RWPE1 (cell line): ENCODE measurements at regions not wholly inside any gene's neighbourhood (a gene's known extent, or its start where the extent isn't known, plus 50 kb on each side); places are given as distances from the start of the nearest gene placed in this dataset.
A peak's percentile ranks its signal among the peaks of the same experiment; 100 is the strongest.

Source experiments
- CTCF ChIA-PET: fragments of 350-600 bp; sonication (Branson Sonifier 250); formaldehyde crosslinking; extraction: SDS; loops from one replicate; lab custom pipeline; 2021; lab: Yijun Ruan, JAX
- POLR2A ChIA-PET: fragments of 400-600 bp; formaldehyde crosslinking; extraction: SDS; loops from one replicate; lab custom pipeline; 2020; ENCODE audit warnings: antibody characterized with exemption; ENCODE audit not compliant: low non-redundant PET; lab: Yijun Ruan, JAX
- DNase-seq: peaks from one replicate; pipeline ENCODE4 v3.0.0; 2012; ENCODE audit warnings: low spot score
- H3K27ac ChIP-seq: fragments of 450-650 bp; 2 replicates; pipeline ENCODE4 v1.5.1; 2017
- TF ChIP-seq, protein P1 (sequence below): fragments of 450-650 bp; conservative IDR thresholded peaks from 2 replicates; pipeline ENCODE4 v1.5.1; 2017; ENCODE audit warnings: low read depth, mild to moderate bottlenecking

DNA sequence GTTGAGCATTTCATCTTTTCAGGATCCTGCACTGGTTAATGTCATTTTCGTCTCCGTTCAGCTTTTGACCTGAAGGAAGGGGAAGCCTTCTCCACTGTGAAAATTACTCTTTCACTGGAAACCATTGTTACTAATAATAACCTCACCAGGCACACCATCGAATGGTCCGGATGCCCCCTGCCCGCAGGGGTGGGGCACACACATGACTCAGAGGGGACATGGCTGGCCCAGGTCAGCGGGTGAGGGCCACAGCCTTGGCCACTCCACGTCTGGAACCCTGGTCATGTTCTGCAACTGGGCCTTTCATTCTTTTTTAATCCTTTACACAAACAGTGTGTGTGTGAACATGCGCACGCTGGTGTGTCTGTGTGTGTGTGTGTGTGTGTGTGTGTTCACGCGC, 191.8 kb downstream of the BCOR start:
- POLR2A ChIA-PET = no interaction called here
- CTCF ChIA-PET = no interaction called here
- TF ChIP-seq, protein P1, sequence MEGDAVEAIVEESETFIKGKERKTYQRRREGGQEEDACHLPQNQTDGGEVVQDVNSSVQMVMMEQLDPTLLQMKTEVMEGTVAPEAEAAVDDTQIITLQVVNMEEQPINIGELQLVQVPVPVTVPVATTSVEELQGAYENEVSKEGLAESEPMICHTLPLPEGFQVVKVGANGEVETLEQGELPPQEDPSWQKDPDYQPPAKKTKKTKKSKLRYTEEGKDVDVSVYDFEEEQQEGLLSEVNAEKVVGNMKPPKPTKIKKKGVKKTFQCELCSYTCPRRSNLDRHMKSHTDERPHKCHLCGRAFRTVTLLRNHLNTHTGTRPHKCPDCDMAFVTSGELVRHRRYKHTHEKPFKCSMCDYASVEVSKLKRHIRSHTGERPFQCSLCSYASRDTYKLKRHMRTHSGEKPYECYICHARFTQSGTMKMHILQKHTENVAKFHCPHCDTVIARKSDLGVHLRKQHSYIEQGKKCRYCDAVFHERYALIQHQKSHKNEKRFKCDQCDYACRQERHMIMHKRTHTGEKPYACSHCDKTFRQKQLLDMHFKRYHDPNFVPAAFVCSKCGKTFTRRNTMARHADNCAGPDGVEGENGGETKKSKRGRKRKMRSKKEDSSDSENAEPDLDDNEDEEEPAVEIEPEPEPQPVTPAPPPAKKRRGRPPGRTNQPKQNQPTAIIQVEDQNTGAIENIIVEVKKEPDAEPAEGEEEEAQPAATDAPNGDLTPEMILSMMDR = no peak
- DNase-seq = no peak
- H3K27ac ChIP-seq = no peak overlapping the region

DNA sequence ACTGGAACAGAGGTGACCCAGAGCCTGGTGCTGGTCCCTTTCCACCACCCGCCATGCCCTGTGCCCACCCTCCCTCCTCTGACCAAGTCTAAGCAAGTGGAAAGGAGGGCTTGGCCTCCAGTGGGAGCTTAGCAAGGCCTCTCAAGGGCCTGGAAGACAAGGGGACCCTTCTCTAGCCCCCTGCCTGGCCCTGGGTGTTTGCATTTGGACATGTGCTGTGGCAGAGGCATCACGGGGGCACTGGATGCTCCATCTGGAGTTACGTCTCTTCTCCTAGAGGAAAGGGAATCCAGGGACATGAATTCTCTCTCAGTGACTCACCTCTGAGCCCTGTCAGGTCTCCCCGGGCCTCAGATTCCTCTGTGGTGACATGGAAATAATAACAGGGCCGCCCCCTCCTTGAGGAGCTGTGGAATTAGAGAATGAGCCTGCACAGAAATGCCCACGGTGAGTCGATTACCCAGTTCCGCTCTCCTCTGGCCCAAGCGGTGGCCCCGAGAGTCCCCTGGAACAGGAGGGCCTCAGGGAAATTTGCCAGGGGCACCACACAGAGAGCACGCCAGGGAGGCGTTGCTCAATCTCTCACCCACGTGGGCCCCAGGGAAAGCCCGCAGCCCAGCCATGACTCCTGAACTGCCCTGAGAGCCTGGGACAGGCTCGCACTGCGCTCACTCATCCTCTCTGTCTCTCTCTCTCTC, 189.6 kb downstream of the BCOR start:
- ChIA-PET POLR2A (no interaction called here), CTCF (no interaction called here)
- DNase-seq = peak; percentile 79
- TF ChIP-seq, protein P1 = no peak
- peak overlapping the region; percentile 87 for H3K27ac ChIP-seq

- no peak overlapping the region for H3K27ac ChIP-seq
- ChIA-PET POLR2A (no interaction called here), CTCF (no interaction called here)
- TF ChIP-seq, protein P1 = no peak
- DNase-seq = no peak
These were observed 187.8 kb downstream of the BCOR start for GRCh38 chrX:39909996-39910395.

GRCh38 chrX:39910651-39911050, 187.1 kb downstream of the BCOR start:
- ChIA-PET POLR2A (no interaction called here), CTCF (no interaction called here)
- DNase-seq = no peak
- TF ChIP-seq, protein P1 = no peak
- H3K27ac ChIP-seq = no peak overlapping the region

- CTCF ChIA-PET = no interaction called here
- no peak for DNase-seq
- POLR2A ChIA-PET = no interaction called here
- TF ChIP-seq, protein P1 = no peak
- no peak overlapping the region for H3K27ac ChIP-seq
These were observed 186.4 kb downstream of the BCOR start for GRCh38 chrX:39911278-39911897.

DNA sequence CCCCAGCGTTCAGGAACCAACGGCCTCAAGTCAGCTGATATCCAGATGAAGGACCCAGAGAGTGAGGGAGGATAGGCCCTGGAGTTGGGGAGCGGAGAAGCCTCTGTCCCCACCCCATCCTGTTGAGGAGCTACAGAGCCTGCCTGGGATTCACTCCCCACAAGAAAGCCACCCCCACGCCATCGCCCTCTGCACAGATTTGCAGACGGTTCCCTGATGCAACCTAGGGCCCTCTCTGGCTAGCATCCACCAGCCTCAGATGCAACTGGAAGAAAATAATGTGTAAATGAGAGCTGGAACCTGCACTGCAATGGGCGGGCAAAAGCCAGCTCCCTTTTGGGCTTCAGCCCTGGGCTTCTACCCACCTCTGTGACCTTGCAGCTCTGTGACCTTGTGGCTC, 185.6 kb downstream of the BCOR start:
- POLR2A ChIA-PET = no interaction called here
- CTCF ChIA-PET = no interaction called here
- TF ChIP-seq, protein P1 = no peak
- DNase-seq = no peak
- H3K27ac ChIP-seq = no peak overlapping the region
